ENCODE measurements at regions not wholly inside any gene's neighbourhood (a gene's known extent, or its start where the extent isn't known, plus 50 kb on each side); places are given as distances from the start of the nearest gene placed in this dataset.
"Not testable (repeated sequence)": the region's sequence is repeated elsewhere in the genome, so short reads cannot be mapped to it uniquely, and the experiment has no call there.

DNA sequence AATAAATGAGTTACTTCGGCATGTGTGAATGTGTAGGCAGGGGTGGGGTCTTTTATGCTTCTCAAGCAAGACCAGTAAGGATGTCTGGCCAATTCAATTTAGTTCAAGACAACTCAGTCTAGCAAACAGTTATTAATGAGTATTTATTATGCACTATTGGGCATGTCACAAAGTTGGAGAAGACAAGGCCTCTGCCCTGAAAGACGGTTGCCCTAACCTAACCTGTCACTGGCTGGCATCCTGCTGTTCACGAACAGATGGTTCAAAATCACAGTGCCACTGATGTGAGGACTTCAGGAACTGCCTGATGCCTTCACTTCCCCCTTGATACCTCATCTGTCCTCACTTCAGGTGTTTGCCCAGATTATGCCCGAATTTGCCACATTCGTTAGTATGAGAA lies 217.8 kb downstream of the SOX2 start:
- H3K4me3 ChIP-seq (ENCODE audit: low read depth, low read length) = no peak overlapping the region
- no peak for DNase-seq (ENCODE audit: low read depth in 4 of 6, low spot score in 6 of 6)
- WGBS (ENCODE audit: insufficient coverage) = 78% methylated on average over 4 of the region's 5 CpGs
- peaks cover 2% of the 10 kb centered on the region for H3K9me3 ChIP-seq (ENCODE audit: control insufficient read depth, insufficient read depth, low read length)
- H3K36me3 ChIP-seq (ENCODE audit: control insufficient read depth, insufficient read depth, low read length) = no peaks in the 10 kb centered on the region
- H3K4me1 ChIP-seq (ENCODE audit: control insufficient read depth, insufficient read depth, low read length) = no peaks in the 10 kb centered on the region
- no peaks in the 10 kb centered on the region for H3K27me3 ChIP-seq (ENCODE audit: control insufficient read depth, insufficient read depth, low read length)
- H3K27ac ChIP-seq (ENCODE audit: low read depth, low read length) = no peak overlapping the region

DNA sequence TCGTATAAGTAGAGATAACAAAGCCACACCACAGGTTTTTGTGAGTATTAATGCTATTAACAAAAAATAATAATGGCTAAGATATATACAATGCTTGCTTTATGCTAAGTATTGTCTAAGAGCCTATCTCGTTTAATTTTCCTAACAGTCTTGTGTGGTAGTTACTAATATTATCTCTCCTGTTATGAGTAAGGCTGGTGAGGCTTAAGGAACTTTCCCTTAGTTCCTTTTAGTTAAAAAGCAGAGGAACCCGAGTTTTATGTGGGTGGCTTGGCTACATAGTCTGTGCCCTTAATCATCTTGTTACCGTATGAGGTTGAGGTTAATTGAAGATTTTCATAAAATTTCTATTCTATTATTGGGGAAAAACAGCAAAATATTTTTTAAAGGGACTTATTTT lies 218.4 kb downstream of the SOX2 start:
- DNase-seq (ENCODE audit: low read depth in 4 of 6, low spot score in 6 of 6) = no peak
- no CpG with 5 or more reads among the region's 4 CpGs for WGBS (ENCODE audit: insufficient coverage)

DNA sequence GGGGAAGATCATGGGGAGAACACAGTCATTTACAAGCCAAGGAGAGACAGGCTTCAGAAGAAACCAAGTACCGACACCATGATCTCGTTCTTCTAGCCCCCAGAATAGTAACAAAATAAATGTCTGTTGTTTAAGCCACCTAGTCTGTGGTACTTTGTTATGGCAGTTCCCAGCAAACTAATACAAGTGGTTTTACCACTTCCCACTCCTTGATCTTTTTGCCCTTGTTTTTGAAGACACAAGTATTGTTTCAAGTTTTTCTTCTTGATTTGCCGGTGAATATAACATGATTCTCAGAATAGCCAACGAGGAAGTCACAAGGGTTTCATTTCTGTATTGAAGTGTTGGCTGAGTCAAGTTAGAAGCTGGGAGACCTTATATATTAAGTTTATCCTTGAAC lies 220.3 kb downstream of the SOX2 start:
- Histone ChIP-seq H3K4me3 (ENCODE audit: low read depth, low read length) (no peak overlapping the region), H3K36me3 (ENCODE audit: control insufficient read depth, insufficient read depth, low read length) (no peaks in the 10 kb centered on the region), H3K9me3 (ENCODE audit: control insufficient read depth, insufficient read depth, low read length) (no peaks in the 10 kb centered on the region), H3K27me3 (ENCODE audit: control insufficient read depth, insufficient read depth, low read length) (no peaks in the 10 kb centered on the region), H3K27ac (ENCODE audit: low read depth, low read length) (no peak overlapping the region), H3K4me1 (ENCODE audit: control insufficient read depth, insufficient read depth, low read length) (no peaks in the 10 kb centered on the region)
- DNase-seq (ENCODE audit: low read depth in 4 of 6, low spot score in 6 of 6) = no peak
- WGBS (ENCODE audit: insufficient coverage) = no CpG with 5 or more reads among the region's 4 CpGs

More for the DNA sequence above, 218.4 kb downstream of the SOX2 start:
- H3K27me3 ChIP-seq (ENCODE audit: control insufficient read depth, insufficient read depth, low read length) = no peaks in the 10 kb centered on the region
- H3K4me1 ChIP-seq (ENCODE audit: control insufficient read depth, insufficient read depth, low read length) = no peaks in the 10 kb centered on the region
- H3K9me3 ChIP-seq (ENCODE audit: control insufficient read depth, insufficient read depth, low read length) = no peaks in the 10 kb centered on the region
- H3K36me3 ChIP-seq (ENCODE audit: control insufficient read depth, insufficient read depth, low read length) = no peaks in the 10 kb centered on the region
- H3K27ac ChIP-seq (ENCODE audit: low read depth, low read length) = no peak overlapping the region
- no peak overlapping the region for H3K4me3 ChIP-seq (ENCODE audit: low read depth, low read length)

DNA sequence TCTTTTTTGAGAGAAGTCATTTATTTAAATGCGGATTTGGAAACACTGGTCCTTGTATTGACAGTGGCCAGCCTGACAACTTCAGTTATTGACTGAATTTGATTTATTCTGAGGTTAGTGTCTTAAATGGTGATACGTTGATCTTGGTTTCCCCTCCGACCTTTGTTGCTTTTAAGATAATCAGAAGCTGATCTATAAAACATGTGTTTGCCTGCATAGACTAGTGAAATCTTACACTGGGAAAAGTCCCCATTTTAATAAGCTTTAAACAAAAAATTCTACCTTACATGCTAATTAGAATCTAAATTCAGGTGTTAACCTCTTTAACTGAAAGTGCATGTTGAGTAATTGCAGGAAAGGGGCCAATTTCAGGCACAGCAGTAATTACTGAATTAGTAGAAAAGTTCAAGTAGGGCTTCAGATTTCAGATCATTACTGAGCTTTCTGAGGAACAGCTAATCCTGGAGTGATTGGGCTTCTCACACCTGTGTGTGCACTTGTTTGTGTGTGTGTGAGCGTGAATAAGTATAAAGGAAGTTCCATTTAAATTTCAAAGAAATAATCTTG lies 221.4 kb downstream of the SOX2 start:
- Histone ChIP-seq H3K27me3 (ENCODE audit: control insufficient read depth, insufficient read depth, low read length) (no peaks in the 10 kb centered on the region), H3K36me3 (ENCODE audit: control insufficient read depth, insufficient read depth, low read length) (no peaks in the 10 kb centered on the region), H3K4me3 (ENCODE audit: low read depth, low read length) (no peak overlapping the region), H3K4me1 (ENCODE audit: control insufficient read depth, insufficient read depth, low read length) (no peaks in the 10 kb centered on the region), H3K9me3 (ENCODE audit: control insufficient read depth, insufficient read depth, low read length) (no peaks in the 10 kb centered on the region), H3K27ac (ENCODE audit: low read depth, low read length) (no peak overlapping the region)
- DNase-seq (ENCODE audit: low read depth in 4 of 6, low spot score in 6 of 6) = no peak
- 95% methylated on average over 3 of the region's 4 CpGs for WGBS (ENCODE audit: insufficient coverage)

DNA sequence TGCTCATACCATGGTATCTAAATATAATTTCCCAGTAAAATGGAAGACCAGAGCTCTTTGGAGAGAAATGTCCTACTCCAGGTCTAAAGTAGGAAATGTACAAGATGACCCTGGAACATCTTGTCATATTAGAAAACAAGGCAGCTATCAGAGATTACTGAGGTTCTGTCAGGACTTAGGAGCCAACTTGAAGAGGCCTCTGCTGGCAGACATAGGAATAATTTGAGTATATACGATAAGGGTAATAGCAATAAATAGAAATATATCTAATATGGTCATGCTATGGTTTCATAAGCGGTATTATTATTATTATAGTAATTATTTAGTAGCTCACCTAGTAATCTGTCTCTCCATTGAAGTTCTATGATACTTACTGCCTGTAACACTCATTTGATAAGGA lies 224.2 kb downstream of the SOX2 start:
- no peaks in the 10 kb centered on the region for H3K27me3 ChIP-seq (ENCODE audit: control insufficient read depth, insufficient read depth, low read length)
- WGBS (ENCODE audit: insufficient coverage) = no CpG with 5 or more reads among the region's 2 CpGs
- no peaks in the 10 kb centered on the region for H3K4me1 ChIP-seq (ENCODE audit: control insufficient read depth, insufficient read depth, low read length)
- no peaks in the 10 kb centered on the region for H3K9me3 ChIP-seq (ENCODE audit: control insufficient read depth, insufficient read depth, low read length)
- no peak overlapping the region for H3K27ac ChIP-seq (ENCODE audit: low read depth, low read length)
- H3K4me3 ChIP-seq (ENCODE audit: low read depth, low read length) = no peak overlapping the region
- no peak for DNase-seq (ENCODE audit: low read depth in 4 of 6, low spot score in 6 of 6)
- H3K36me3 ChIP-seq (ENCODE audit: control insufficient read depth, insufficient read depth, low read length) = no peaks in the 10 kb centered on the region

DNA sequence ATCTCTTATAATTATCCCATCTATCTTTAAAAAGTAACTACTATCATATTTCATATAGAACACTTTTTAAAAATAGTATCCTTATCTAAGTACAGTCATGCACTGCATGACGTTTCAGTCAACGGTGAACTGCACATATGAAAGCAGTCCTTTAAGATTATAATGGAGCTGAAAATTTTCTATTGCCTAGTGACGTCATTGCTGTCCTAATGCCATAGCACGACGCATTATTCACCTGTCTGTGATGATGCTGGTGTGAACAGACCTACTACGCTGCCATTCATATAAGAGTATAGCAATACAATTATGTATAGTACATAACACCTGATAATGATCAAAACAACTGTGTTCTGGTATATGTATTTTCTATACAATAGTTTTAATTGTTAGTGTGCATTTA lies 225.0 kb downstream of the SOX2 start:
- H3K27ac ChIP-seq (ENCODE audit: low read depth, low read length) = no peak overlapping the region
- DNase-seq (ENCODE audit: low read depth in 4 of 6, low spot score in 6 of 6) = no peak
- H3K4me3 ChIP-seq (ENCODE audit: low read depth, low read length) = no peak overlapping the region
- H3K9me3 ChIP-seq (ENCODE audit: control insufficient read depth, insufficient read depth, low read length) = no peaks in the 10 kb centered on the region
- H3K27me3 ChIP-seq (ENCODE audit: control insufficient read depth, insufficient read depth, low read length) = no peaks in the 10 kb centered on the region
- WGBS (ENCODE audit: insufficient coverage) = no CpG with 5 or more reads among the region's 6 CpGs
- no peaks in the 10 kb centered on the region for H3K4me1 ChIP-seq (ENCODE audit: control insufficient read depth, insufficient read depth, low read length)
- H3K36me3 ChIP-seq (ENCODE audit: control insufficient read depth, insufficient read depth, low read length) = no peaks in the 10 kb centered on the region

DNA sequence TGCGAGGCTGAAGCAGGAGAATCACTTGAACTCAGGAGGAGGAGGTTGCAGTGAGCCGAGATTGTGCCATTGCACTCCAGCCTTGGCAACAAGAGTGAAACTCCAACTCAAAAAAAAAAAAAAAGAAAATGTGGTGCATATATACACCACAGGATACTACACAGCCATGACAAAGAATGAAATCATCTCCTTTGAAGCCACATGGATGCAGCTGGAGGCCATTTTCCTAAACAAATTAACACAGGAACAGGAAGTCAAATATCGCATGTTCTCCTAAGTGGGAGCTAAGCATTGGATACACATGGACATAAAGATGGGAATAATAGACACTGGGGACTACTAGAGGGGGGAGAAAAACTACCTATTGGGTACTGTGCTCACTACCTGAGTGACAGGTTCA lies 226.9 kb downstream of the SOX2 start:
- not testable (repeated sequence) for H3K27ac ChIP-seq (ENCODE audit: low read depth, low read length); H3K27me3 ChIP-seq (ENCODE audit: control insufficient read depth, insufficient read depth, low read length); H3K4me1 ChIP-seq (ENCODE audit: control insufficient read depth, insufficient read depth, low read length); H3K9me3 ChIP-seq (ENCODE audit: control insufficient read depth, insufficient read depth, low read length); DNase-seq (ENCODE audit: low read depth in 4 of 6, low spot score in 6 of 6); H3K36me3 ChIP-seq (ENCODE audit: control insufficient read depth, insufficient read depth, low read length); H3K4me3 ChIP-seq (ENCODE audit: low read depth, low read length)
- WGBS (ENCODE audit: insufficient coverage) = no CpG with 5 or more reads among the region's 3 CpGs

DNA sequence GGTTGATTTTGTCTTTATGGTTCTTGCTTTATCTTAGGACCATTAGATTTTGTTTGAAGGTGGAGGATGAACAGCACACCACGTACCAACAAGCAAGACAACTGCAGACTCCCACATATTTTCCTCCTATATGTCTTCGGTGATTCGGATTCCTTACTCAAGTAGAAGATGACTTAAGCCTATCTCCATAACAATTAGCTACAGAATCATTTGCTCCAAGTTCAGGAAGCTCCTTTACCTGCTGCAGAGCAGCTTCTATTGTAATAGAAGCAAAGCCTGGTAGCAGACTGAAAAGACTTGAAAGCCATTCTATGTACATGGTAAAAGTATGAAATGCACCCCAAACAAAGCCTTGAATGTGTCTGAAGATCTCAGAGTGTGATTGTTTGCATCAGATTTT lies 229.0 kb downstream of the SOX2 start:
- H3K4me3 ChIP-seq (ENCODE audit: low read depth, low read length) = no peak overlapping the region
- no peaks in the 10 kb centered on the region for H3K9me3 ChIP-seq (ENCODE audit: control insufficient read depth, insufficient read depth, low read length)
- no peaks in the 10 kb centered on the region for H3K36me3 ChIP-seq (ENCODE audit: control insufficient read depth, insufficient read depth, low read length)
- no peak for DNase-seq (ENCODE audit: low read depth in 4 of 6, low spot score in 6 of 6)
- WGBS (ENCODE audit: insufficient coverage) = no CpG with 5 or more reads among the region's 3 CpGs
- H3K27me3 ChIP-seq (ENCODE audit: control insufficient read depth, insufficient read depth, low read length) = no peaks in the 10 kb centered on the region
- H3K27ac ChIP-seq (ENCODE audit: low read depth, low read length) = no peak overlapping the region
- H3K4me1 ChIP-seq (ENCODE audit: control insufficient read depth, insufficient read depth, low read length) = no peaks in the 10 kb centered on the region

DNA sequence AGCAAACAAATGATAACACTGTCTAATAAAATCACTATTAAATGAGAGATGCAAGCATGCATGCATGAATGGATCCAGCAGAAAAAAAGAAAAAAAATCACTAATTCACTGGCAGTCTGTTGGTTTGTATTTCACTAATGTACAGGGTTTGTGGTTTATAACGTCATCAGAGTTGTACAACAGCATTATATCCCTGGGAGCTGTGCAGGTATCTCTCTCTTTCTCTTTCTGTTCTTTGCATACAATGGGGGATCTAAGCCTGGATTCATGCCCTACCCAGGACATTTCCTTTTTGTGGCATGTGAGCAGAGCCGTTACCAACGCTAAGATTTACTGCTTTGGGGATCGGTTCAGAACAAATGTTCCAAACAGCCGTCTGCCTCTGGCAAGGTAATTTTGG lies 229.5 kb downstream of the SOX2 start:
- 14% methylated on average over 4 of the region's 5 CpGs for WGBS (ENCODE audit: insufficient coverage)
- no peaks in the 10 kb centered on the region for H3K27me3 ChIP-seq (ENCODE audit: control insufficient read depth, insufficient read depth, low read length)
- no peak overlapping the region for H3K27ac ChIP-seq (ENCODE audit: low read depth, low read length)
- no peak for DNase-seq (ENCODE audit: low read depth in 4 of 6, low spot score in 6 of 6)
- H3K9me3 ChIP-seq (ENCODE audit: control insufficient read depth, insufficient read depth, low read length) = no peaks in the 10 kb centered on the region
- no peak overlapping the region for H3K4me3 ChIP-seq (ENCODE audit: low read depth, low read length)
- no peaks in the 10 kb centered on the region for H3K36me3 ChIP-seq (ENCODE audit: control insufficient read depth, insufficient read depth, low read length)
- no peaks in the 10 kb centered on the region for H3K4me1 ChIP-seq (ENCODE audit: control insufficient read depth, insufficient read depth, low read length)

DNA sequence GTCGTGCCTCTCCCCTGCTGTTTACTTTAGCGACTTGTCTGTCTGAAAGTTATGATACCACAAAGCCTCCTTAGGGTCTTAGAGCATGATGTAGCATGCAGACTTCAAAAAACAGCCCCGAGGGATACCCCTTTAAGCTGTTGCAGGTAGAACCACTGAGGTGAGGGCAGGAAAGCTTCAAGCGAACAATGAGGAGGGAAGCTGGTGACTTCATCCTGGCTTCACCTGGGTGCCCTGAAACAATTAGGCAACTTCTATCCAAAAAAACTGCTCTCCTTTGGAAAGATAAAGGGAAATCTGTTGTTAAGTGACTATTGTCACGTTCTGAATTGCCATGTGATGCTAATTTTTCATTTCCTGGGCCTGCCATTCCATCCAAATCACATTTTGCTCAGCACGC lies 231.6 kb downstream of the SOX2 start:
- no peak overlapping the region for H3K27ac ChIP-seq (ENCODE audit: low read depth, low read length)
- no peaks in the 10 kb centered on the region for H3K9me3 ChIP-seq (ENCODE audit: control insufficient read depth, insufficient read depth, low read length)
- no peaks in the 10 kb centered on the region for H3K27me3 ChIP-seq (ENCODE audit: control insufficient read depth, insufficient read depth, low read length)
- H3K4me1 ChIP-seq (ENCODE audit: control insufficient read depth, insufficient read depth, low read length) = no peaks in the 10 kb centered on the region
- peak in 1 of 6 donors; percentile 23 for DNase-seq (ENCODE audit: low read depth in 4 of 6, low spot score in 6 of 6)
- H3K4me3 ChIP-seq (ENCODE audit: low read depth, low read length) = no peak overlapping the region
- WGBS (ENCODE audit: insufficient coverage) = 61% methylated on average over 3 of the region's 6 CpGs
- no peaks in the 10 kb centered on the region for H3K36me3 ChIP-seq (ENCODE audit: control insufficient read depth, insufficient read depth, low read length)
